Kidney epithelial cell (primary cell): ENCODE measurements at regions not wholly inside any gene's neighbourhood (a gene's known extent, or its start where the extent isn't known, plus 50 kb on each side); places are given as distances from the start of the nearest gene placed in this dataset.

ENCODE experiments used
- DNase-seq: peaks from one replicate; pipeline ENCODE4 v3.0.0-alpha.2; 2010; ENCODE audit warnings: low read depth
- H3K27me3 ChIP-seq: 2 replicates; pipeline ENCODE4 v1.6.0; 2011; ENCODE audit warnings: low read length; ENCODE audit not compliant: control insufficient read depth, insufficient read depth
- H3K36me3 ChIP-seq: 2 replicates; pipeline ENCODE4 v1.5.1; 2011; ENCODE audit warnings: low read length; ENCODE audit not compliant: control insufficient read depth, insufficient read depth
- H3K4me3 ChIP-seq: 2 replicates; pipeline ENCODE4 v1.5.1; 2011; ENCODE audit warnings: low read depth, mild to moderate bottlenecking, control low read depth, low read length
- TF ChIP-seq, protein P1 (sequence below): IDR thresholded peaks from 2 replicates; pipeline ENCODE4 v1.5.1; 2011; ENCODE audit warnings: mild to moderate bottlenecking, moderate library complexity, low read length, control low read depth, inconsistent platforms; ENCODE audit not compliant: insufficient read depth, poor library complexity, severe bottlenecking

DNA sequence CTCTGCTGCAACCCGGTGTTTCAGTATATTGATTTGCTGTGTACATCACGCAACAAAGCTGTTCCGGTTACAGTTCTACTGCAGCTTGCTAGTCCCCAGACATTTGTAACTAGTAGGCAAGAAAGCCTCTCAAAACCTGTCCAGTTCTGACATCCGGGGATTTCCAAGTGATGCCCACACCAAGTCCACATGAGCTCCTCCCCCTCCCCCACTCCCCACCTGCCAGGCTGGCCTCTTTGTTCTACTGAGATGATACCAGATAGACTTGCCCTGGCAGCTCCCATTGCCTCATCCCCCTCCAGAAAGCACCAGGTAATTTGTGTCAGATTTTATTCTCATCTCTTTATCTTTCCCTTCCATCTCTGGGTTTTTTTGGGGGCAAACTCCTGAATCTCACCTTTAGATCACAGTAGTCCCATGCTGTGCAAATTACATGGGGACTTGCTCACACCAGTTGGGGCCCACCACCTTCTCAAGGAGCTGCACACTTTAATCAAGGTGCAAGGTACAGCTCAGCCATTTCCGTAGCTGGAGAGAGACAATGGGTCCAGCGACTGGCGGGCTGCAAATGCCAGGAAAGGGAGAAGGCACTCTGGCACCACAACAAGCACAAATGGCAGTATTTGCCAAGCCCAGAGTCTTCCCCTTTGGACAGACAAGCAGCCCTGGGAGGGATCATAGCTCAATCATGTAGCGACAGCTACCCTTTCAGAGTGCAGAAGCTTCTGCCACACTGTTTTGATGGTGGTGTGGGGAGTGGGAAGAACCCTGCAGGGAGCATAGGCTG, 183.1 kb downstream of the CYLD start:
- DNase-seq: no peak
- TF ChIP-seq, protein P1, sequence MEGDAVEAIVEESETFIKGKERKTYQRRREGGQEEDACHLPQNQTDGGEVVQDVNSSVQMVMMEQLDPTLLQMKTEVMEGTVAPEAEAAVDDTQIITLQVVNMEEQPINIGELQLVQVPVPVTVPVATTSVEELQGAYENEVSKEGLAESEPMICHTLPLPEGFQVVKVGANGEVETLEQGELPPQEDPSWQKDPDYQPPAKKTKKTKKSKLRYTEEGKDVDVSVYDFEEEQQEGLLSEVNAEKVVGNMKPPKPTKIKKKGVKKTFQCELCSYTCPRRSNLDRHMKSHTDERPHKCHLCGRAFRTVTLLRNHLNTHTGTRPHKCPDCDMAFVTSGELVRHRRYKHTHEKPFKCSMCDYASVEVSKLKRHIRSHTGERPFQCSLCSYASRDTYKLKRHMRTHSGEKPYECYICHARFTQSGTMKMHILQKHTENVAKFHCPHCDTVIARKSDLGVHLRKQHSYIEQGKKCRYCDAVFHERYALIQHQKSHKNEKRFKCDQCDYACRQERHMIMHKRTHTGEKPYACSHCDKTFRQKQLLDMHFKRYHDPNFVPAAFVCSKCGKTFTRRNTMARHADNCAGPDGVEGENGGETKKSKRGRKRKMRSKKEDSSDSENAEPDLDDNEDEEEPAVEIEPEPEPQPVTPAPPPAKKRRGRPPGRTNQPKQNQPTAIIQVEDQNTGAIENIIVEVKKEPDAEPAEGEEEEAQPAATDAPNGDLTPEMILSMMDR: no peak
- H3K36me3 ChIP-seq: no peaks in the 10 kb centered on the region
- H3K4me3 ChIP-seq: no peak overlapping the region
- H3K27me3 ChIP-seq: peaks cover 4% of the 10 kb centered on the region

DNA sequence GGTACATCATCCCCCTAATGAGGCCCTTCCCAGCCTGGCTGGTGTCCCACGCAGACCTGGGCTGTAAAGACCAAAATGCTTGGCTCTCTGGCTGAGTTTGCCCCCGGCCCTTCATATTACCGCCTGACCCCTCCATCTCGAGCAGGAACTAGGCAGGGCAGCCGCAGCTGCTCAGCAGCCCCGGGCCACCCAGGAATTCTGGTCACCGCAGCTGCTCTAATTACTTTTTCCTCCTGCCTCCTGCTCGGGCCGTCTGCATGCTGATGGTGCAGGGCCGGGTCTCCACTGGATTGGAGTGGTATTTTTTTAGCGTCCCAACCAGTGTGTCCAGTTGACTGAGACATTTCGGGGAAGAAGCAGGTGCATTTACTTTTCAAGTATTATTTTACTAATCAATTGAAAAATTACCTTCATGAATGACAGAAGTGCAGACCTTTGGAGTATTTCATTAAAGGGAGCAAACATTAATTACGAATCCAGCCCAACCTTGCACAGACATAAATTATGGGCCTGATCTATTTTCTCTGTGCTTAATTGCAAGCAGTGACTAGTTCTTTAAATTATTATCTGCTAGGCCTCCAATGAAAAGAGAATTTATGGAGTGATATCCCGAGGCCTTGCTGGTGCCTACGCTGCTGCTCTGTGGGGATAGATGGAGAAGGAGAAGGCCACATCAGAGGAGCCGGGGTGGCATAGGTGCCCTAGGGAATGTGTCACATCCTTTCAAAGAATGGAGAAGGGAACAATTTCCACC, 176.2 kb downstream of the CYLD start:
- TF ChIP-seq, protein P1: no peak
- H3K36me3 ChIP-seq: no peaks in the 10 kb centered on the region
- DNase-seq: no peak
- no peak overlapping the region for H3K4me3 ChIP-seq
- H3K27me3 ChIP-seq: peaks cover 13% of the 10 kb centered on the region

DNA sequence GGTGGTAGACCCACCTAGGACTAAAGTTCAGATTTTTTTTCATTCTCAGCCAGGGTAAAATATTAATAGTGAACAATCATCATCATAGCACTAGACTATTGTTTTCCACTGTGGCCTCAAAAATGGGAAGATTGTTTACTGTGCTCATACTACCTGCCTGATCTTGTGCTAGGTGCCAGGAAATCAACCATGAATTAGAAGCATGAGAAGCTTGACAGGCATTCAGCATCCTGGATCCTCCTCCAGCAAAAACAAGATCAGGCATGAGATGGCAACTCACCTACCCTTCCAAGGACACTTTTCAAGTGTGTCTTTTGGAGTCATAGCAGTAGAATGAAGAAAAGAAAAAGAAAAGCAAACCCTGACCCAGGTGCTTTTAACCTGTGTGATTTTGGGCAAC, 174.2 kb downstream of the CYLD start:
- Histone ChIP-seq H3K36me3 (no peaks in the 10 kb centered on the region), H3K4me3 (no peak overlapping the region), H3K27me3 (peaks cover 10% of the 10 kb centered on the region)
- DNase-seq: no peak
- TF ChIP-seq, protein P1: no peak

DNA sequence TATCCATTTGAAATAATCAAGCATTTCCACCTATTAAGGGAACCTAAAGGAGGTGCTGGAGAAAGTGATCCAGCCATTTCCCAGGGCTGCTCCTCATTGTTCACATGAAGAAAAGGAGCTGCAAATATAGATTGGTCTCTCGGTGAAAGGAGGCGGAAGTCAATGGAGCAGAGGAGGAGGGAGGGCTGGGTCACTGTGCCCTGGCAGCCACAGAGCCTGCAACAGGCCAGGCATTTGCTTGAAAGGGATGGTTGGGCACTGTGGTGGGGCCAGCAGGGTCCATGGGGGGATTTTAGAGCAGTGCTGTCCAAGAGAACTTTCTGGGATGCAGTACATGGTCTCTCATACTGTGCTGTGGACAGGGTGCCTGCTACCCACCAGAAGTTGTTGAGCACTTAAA, 173.2 kb downstream of the CYLD start:
- TF ChIP-seq, protein P1: no peak
- no peak for DNase-seq

DNA sequence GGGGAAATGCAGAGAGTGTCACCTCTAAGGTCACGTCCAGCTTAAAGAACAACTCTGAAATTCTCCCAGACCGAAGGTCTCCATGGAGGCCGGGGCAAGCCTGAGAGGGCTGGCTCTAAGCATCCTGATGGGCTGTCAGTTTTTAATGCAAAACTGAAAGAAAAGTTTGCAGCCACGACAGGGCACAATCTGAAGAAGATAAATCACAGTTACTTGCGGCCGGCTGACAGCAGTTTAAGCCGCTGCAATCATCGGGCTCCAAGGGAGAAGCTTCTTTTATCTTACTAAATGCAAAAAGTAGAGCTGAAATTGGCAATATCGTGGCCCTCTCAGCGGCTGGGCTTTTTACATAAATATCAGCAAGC, 168.8 kb downstream of the CYLD start:
- TF ChIP-seq, protein P1: no peak
- Histone ChIP-seq H3K4me3 (no peak overlapping the region), H3K36me3 (no peaks in the 10 kb centered on the region), H3K27me3 (peaks cover 5% of the 10 kb centered on the region)
- DNase-seq: no peak

More for the DNA sequence above, 173.2 kb downstream of the CYLD start:
- no peak overlapping the region for H3K4me3 ChIP-seq
- H3K27me3 ChIP-seq: peaks cover 10% of the 10 kb centered on the region
- H3K36me3 ChIP-seq: no peaks in the 10 kb centered on the region
